ENCODE measurements at regions not wholly inside any gene's neighbourhood (a gene's known extent, or its start where the extent isn't known, plus 50 kb on each side); places are given as distances from the start of the nearest gene placed in this dataset.

- Histone ChIP-seq H4K5ac (ENCODE audit: low read length) (no peak overlapping the region), H2AK5ac (ENCODE audit: low read length) (no peak overlapping the region), H3K4ac (ENCODE audit: low read depth, low read length) (no peak overlapping the region), H3K4me3 (ENCODE audit: low read length) (no peak overlapping the region), H3K56ac (ENCODE audit: low read length) (no peak overlapping the region), H3K27me3 (ENCODE audit: insufficient read depth, low read length, poor library complexity) (no peaks in the 10 kb centered on the region), H3K79me2 (ENCODE audit: control insufficient read depth, insufficient read depth, low read length) (no peaks in the 10 kb centered on the region), H3K36me3 (ENCODE audit: control insufficient read depth, insufficient read depth, low read length) (no peaks in the 10 kb centered on the region), H3K4me1 (ENCODE audit: control insufficient read depth, low read depth, low read length) (no peaks in the 10 kb centered on the region), H2BK5ac (ENCODE audit: low read length) (no peak overlapping the region), H3K23ac (ENCODE audit: low read length) (no peak overlapping the region), H2BK120ac (ENCODE audit: low read depth, low read length) (no peak overlapping the region), H3K9ac (ENCODE audit: low read length) (no peak overlapping the region), H3K27ac (ENCODE audit: low read depth, low read length) (no peak overlapping the region), H3K79me1 (ENCODE audit: low read length) (no peaks in the 10 kb centered on the region), H2BK15ac (replicated peaks; ENCODE audit: low read depth) (no peak overlapping the region), H3K4me2 (ENCODE audit: low read length) (no peak overlapping the region), H4K8ac (ENCODE audit: low read depth, low read length) (no peak overlapping the region), H3K18ac (ENCODE audit: low read length) (no peak overlapping the region)
- no peak for DNase-seq
- WGBS (ENCODE audit: extremely low coverage, insufficient coverage, low lambda C conversion rate) = no CpG with 5 or more reads among the region's 3 CpGs
Measured at GRCh38 chr6:148076051-148076450, 266.6 kb upstream of the SASH1 start.

GRCh38 chr6:148080315-148080714 lies 262.3 kb upstream of the SASH1 start:
- H2BK5ac ChIP-seq (ENCODE audit: low read length) = no peak overlapping the region
- H3K27ac ChIP-seq (ENCODE audit: low read depth, low read length) = no peak overlapping the region
- no peak overlapping the region for H3K4ac ChIP-seq (ENCODE audit: low read depth, low read length)
- no peak overlapping the region for H3K23ac ChIP-seq (ENCODE audit: low read length)
- H4K8ac ChIP-seq (ENCODE audit: low read depth, low read length) = no peak overlapping the region
- no peak for DNase-seq
- H2AK5ac ChIP-seq (ENCODE audit: low read length) = no peak overlapping the region
- no peaks in the 10 kb centered on the region for H3K79me2 ChIP-seq (ENCODE audit: control insufficient read depth, insufficient read depth, low read length)
- H4K5ac ChIP-seq (ENCODE audit: low read length) = no peak overlapping the region
- H2BK120ac ChIP-seq (ENCODE audit: low read depth, low read length) = no peak overlapping the region
- H3K79me1 ChIP-seq (ENCODE audit: low read length) = no peaks in the 10 kb centered on the region
- WGBS (ENCODE audit: extremely low coverage, insufficient coverage, low lambda C conversion rate) = no CpG with 5 or more reads among the region's 1 CpG
- H3K4me3 ChIP-seq (ENCODE audit: low read length) = no peak overlapping the region
- H3K36me3 ChIP-seq (ENCODE audit: control insufficient read depth, insufficient read depth, low read length) = no peaks in the 10 kb centered on the region
- no peak overlapping the region for H3K18ac ChIP-seq (ENCODE audit: low read length)
- H2BK15ac ChIP-seq (replicated peaks; ENCODE audit: low read depth) = no peak overlapping the region
- H3K4me2 ChIP-seq (ENCODE audit: low read length) = no peak overlapping the region
- H3K27me3 ChIP-seq (ENCODE audit: insufficient read depth, low read length, poor library complexity) = no peaks in the 10 kb centered on the region
- no peak overlapping the region for H3K56ac ChIP-seq (ENCODE audit: low read length)
- H3K9ac ChIP-seq (ENCODE audit: low read length) = no peak overlapping the region
- no peaks in the 10 kb centered on the region for H3K4me1 ChIP-seq (ENCODE audit: control insufficient read depth, low read depth, low read length)

GRCh38 chr6:148081076-148081475 lies 261.6 kb upstream of the SASH1 start:
- Histone ChIP-seq H3K27ac (ENCODE audit: low read depth, low read length) (no peak overlapping the region), H3K79me1 (ENCODE audit: low read length) (no peaks in the 10 kb centered on the region), H3K9ac (ENCODE audit: low read length) (no peak overlapping the region), H3K36me3 (ENCODE audit: control insufficient read depth, insufficient read depth, low read length) (no peaks in the 10 kb centered on the region), H2AK5ac (ENCODE audit: low read length) (no peak overlapping the region), H2BK120ac (ENCODE audit: low read depth, low read length) (no peak overlapping the region), H4K8ac (ENCODE audit: low read depth, low read length) (no peak overlapping the region), H3K4me3 (ENCODE audit: low read length) (no peak overlapping the region), H3K18ac (ENCODE audit: low read length) (no peak overlapping the region), H2BK5ac (ENCODE audit: low read length) (no peak overlapping the region), H3K4me1 (ENCODE audit: control insufficient read depth, low read depth, low read length) (no peaks in the 10 kb centered on the region), H4K5ac (ENCODE audit: low read length) (no peak overlapping the region), H3K27me3 (ENCODE audit: insufficient read depth, low read length, poor library complexity) (no peaks in the 10 kb centered on the region), H3K4me2 (ENCODE audit: low read length) (no peak overlapping the region), H3K4ac (ENCODE audit: low read depth, low read length) (no peak overlapping the region), H3K79me2 (ENCODE audit: control insufficient read depth, insufficient read depth, low read length) (no peaks in the 10 kb centered on the region), H3K23ac (ENCODE audit: low read length) (no peak overlapping the region), H2BK15ac (replicated peaks; ENCODE audit: low read depth) (no peak overlapping the region), H3K56ac (ENCODE audit: low read length) (no peak overlapping the region)
- DNase-seq = no peak
- WGBS (ENCODE audit: extremely low coverage, insufficient coverage, low lambda C conversion rate) = no CpG with 5 or more reads among the region's 7 CpGs

- Histone ChIP-seq H3K23ac (ENCODE audit: low read length) (no peak overlapping the region), H3K4me2 (ENCODE audit: low read length) (no peak overlapping the region), H3K36me3 (ENCODE audit: control insufficient read depth, insufficient read depth, low read length) (no peaks in the 10 kb centered on the region), H2BK5ac (ENCODE audit: low read length) (no peak overlapping the region), H2AK5ac (ENCODE audit: low read length) (no peak overlapping the region), H3K79me1 (ENCODE audit: low read length) (no peaks in the 10 kb centered on the region), H3K4me1 (ENCODE audit: control insufficient read depth, low read depth, low read length) (no peaks in the 10 kb centered on the region), H3K27ac (ENCODE audit: low read depth, low read length) (no peak overlapping the region), H3K9ac (ENCODE audit: low read length) (no peak overlapping the region), H3K18ac (ENCODE audit: low read length) (no peak overlapping the region), H3K56ac (ENCODE audit: low read length) (no peak overlapping the region), H2BK120ac (ENCODE audit: low read depth, low read length) (no peak overlapping the region), H3K4ac (ENCODE audit: low read depth, low read length) (no peak overlapping the region), H3K79me2 (ENCODE audit: control insufficient read depth, insufficient read depth, low read length) (no peaks in the 10 kb centered on the region), H2BK15ac (replicated peaks; ENCODE audit: low read depth) (no peak overlapping the region), H4K8ac (ENCODE audit: low read depth, low read length) (no peak overlapping the region), H4K5ac (ENCODE audit: low read length) (no peak overlapping the region), H3K27me3 (ENCODE audit: insufficient read depth, low read length, poor library complexity) (no peaks in the 10 kb centered on the region), H3K4me3 (ENCODE audit: low read length) (no peak overlapping the region)
- no CpG with 5 or more reads among the region's 2 CpGs for WGBS (ENCODE audit: extremely low coverage, insufficient coverage, low lambda C conversion rate)
- no peak for DNase-seq
Measured at GRCh38 chr6:148082044-148082443, 260.6 kb upstream of the SASH1 start.

- H2AK5ac ChIP-seq (ENCODE audit: low read length) = no peak overlapping the region
- no peaks in the 10 kb centered on the region for H3K36me3 ChIP-seq (ENCODE audit: control insufficient read depth, insufficient read depth, low read length)
- peaks cover 2% of the 10 kb centered on the region for H3K27me3 ChIP-seq (ENCODE audit: insufficient read depth, low read length, poor library complexity)
- H3K79me1 ChIP-seq (ENCODE audit: low read length) = no peaks in the 10 kb centered on the region
- no peak overlapping the region for H3K27ac ChIP-seq (ENCODE audit: low read depth, low read length)
- no peak overlapping the region for H2BK5ac ChIP-seq (ENCODE audit: low read length)
- H4K8ac ChIP-seq (ENCODE audit: low read depth, low read length) = no peak overlapping the region
- H3K18ac ChIP-seq (ENCODE audit: low read length) = no peak overlapping the region
- H4K5ac ChIP-seq (ENCODE audit: low read length) = no peak overlapping the region
- no peak overlapping the region for H2BK120ac ChIP-seq (ENCODE audit: low read depth, low read length)
- H3K4ac ChIP-seq (ENCODE audit: low read depth, low read length) = no peak overlapping the region
- no peaks in the 10 kb centered on the region for H3K4me1 ChIP-seq (ENCODE audit: control insufficient read depth, low read depth, low read length)
- DNase-seq = no peak
- no peak overlapping the region for H2BK15ac ChIP-seq (replicated peaks; ENCODE audit: low read depth)
- H3K56ac ChIP-seq (ENCODE audit: low read length) = no peak overlapping the region
- H3K23ac ChIP-seq (ENCODE audit: low read length) = no peak overlapping the region
- H3K4me2 ChIP-seq (ENCODE audit: low read length) = no peak overlapping the region
- no peak overlapping the region for H3K9ac ChIP-seq (ENCODE audit: low read length)
- H3K79me2 ChIP-seq (ENCODE audit: control insufficient read depth, insufficient read depth, low read length) = no peaks in the 10 kb centered on the region
- H3K4me3 ChIP-seq (ENCODE audit: low read length) = no peak overlapping the region
- no CpG with 5 or more reads among the region's 2 CpGs for WGBS (ENCODE audit: extremely low coverage, insufficient coverage, low lambda C conversion rate)
Measured at GRCh38 chr6:148082696-148083095, 259.9 kb upstream of the SASH1 start.

- H4K8ac ChIP-seq (ENCODE audit: low read depth, low read length) = no peak overlapping the region
- no peak overlapping the region for H3K27ac ChIP-seq (ENCODE audit: low read depth, low read length)
- peaks cover 2% of the 10 kb centered on the region for H3K27me3 ChIP-seq (ENCODE audit: insufficient read depth, low read length, poor library complexity)
- H3K4me1 ChIP-seq (ENCODE audit: control insufficient read depth, low read depth, low read length) = no peaks in the 10 kb centered on the region
- H3K18ac ChIP-seq (ENCODE audit: low read length) = no peak overlapping the region
- H2BK15ac ChIP-seq (replicated peaks; ENCODE audit: low read depth) = no peak overlapping the region
- no CpG with 5 or more reads among the region's 3 CpGs for WGBS (ENCODE audit: extremely low coverage, insufficient coverage, low lambda C conversion rate)
- H3K23ac ChIP-seq (ENCODE audit: low read length) = no peak overlapping the region
- no peak overlapping the region for H2AK5ac ChIP-seq (ENCODE audit: low read length)
- H2BK120ac ChIP-seq (ENCODE audit: low read depth, low read length) = no peak overlapping the region
- no peak overlapping the region for H3K4me3 ChIP-seq (ENCODE audit: low read length)
- H3K56ac ChIP-seq (ENCODE audit: low read length) = no peak overlapping the region
- DNase-seq = no peak
- no peaks in the 10 kb centered on the region for H3K79me1 ChIP-seq (ENCODE audit: low read length)
- H3K79me2 ChIP-seq (ENCODE audit: control insufficient read depth, insufficient read depth, low read length) = no peaks in the 10 kb centered on the region
- no peak overlapping the region for H4K5ac ChIP-seq (ENCODE audit: low read length)
- H3K9ac ChIP-seq (ENCODE audit: low read length) = no peak overlapping the region
- no peaks in the 10 kb centered on the region for H3K36me3 ChIP-seq (ENCODE audit: control insufficient read depth, insufficient read depth, low read length)
- H3K4ac ChIP-seq (ENCODE audit: low read depth, low read length) = no peak overlapping the region
- no peak overlapping the region for H3K4me2 ChIP-seq (ENCODE audit: low read length)
- H2BK5ac ChIP-seq (ENCODE audit: low read length) = no peak overlapping the region
Measured at GRCh38 chr6:148085631-148086331, 256.9 kb upstream of the SASH1 start.
